Mucosa of rectum (tissue), 2 donors: ENCODE measurements at regions not wholly inside any gene's neighbourhood (a gene's known extent, or its start where the extent isn't known, plus 50 kb on each side); places are given as distances from the start of the nearest gene placed in this dataset.

Experiments used
- H3K27ac ChIP-seq, 2 donors: one replicate each; pipeline ENCODE4 v1.7.0; 2013; ENCODE audit warnings: inconsistent platforms in 2 of 2, low read depth in 2 of 2, low read length in 2 of 2
- H3K27me3 ChIP-seq, 2 donors: one replicate each; pipeline ENCODE4 v1.7.0; 2013; ENCODE audit warnings: low read length in 2 of 2; ENCODE audit not compliant: control insufficient read depth in 2 of 2, insufficient read depth in 2 of 2
- H3K36me3 ChIP-seq, 2 donors: one replicate each; pipeline ENCODE4 v1.7.0; 2013; ENCODE audit warnings: low read length in 2 of 2; ENCODE audit not compliant: control insufficient read depth in 2 of 2, insufficient read depth in 2 of 2
- H3K4me1 ChIP-seq, 2 donors: one replicate each; pipeline ENCODE4 v1.7.0; 2013; ENCODE audit warnings: low read length in 2 of 2, mild to moderate bottlenecking in 1 of 2; ENCODE audit not compliant: control insufficient read depth in 2 of 2, insufficient read depth in 2 of 2
- H3K4me3 ChIP-seq, 2 donors: one replicate each; pipeline ENCODE4 v1.7.0; 2013; ENCODE audit warnings: low read length in 2 of 2
- H3K9ac ChIP-seq, 2 donors: one replicate each; pipeline ENCODE4 v1.7.0; 2013; ENCODE audit warnings: low read length in 2 of 2, low read depth in 1 of 2, mild to moderate bottlenecking in 1 of 2
- H3K9me3 ChIP-seq, 2 donors: one replicate each; pipeline ENCODE4 v1.7.0; 2013; ENCODE audit warnings: low read length in 2 of 2; ENCODE audit not compliant: control insufficient read depth in 2 of 2
- donor health status: healthy.
- donor health status: Normal muscosa, but diverticular disease.

- no peaks in the 10 kb centered on the region for H3K4me1 ChIP-seq
- H3K9me3 ChIP-seq, result no peaks in the 10 kb centered on the region
- no peak overlapping the region for H3K27ac ChIP-seq
- no peaks in the 10 kb centered on the region for H3K27me3 ChIP-seq
- H3K36me3 ChIP-seq, result no peaks in the 10 kb centered on the region
- no peak overlapping the region for H3K4me3 ChIP-seq
- no peak overlapping the region for H3K9ac ChIP-seq
Measured at GRCh38 chr18:34643989-34644388, 66.1 kb upstream of the DTNA start.

- Histone ChIP-seq H3K9ac (no peak overlapping the region), H3K27ac (no peak overlapping the region), H3K9me3 (no peaks in the 10 kb centered on the region), H3K4me1 (no peaks in the 10 kb centered on the region), H3K36me3 (no peaks in the 10 kb centered on the region), H3K27me3 (no peaks in the 10 kb centered on the region), H3K4me3 (no peak overlapping the region)
Measured at GRCh38 chr18:34647251-34647650, 62.8 kb upstream of the DTNA start.

- no peaks in the 10 kb centered on the region for H3K9me3 ChIP-seq
- H3K27me3 ChIP-seq, result no peaks in the 10 kb centered on the region
- H3K36me3 ChIP-seq, result no peaks in the 10 kb centered on the region
- H3K9ac ChIP-seq, result no peak overlapping the region
- no peaks in the 10 kb centered on the region for H3K4me1 ChIP-seq
- H3K4me3 ChIP-seq, result no peak overlapping the region
- no peak overlapping the region for H3K27ac ChIP-seq
Measured at GRCh38 chr18:34648269-34648985, 61.7 kb upstream of the DTNA start.

GRCh38 chr18:34649080-34649479, 61.0 kb upstream of the DTNA start:
- no peaks in the 10 kb centered on the region for H3K4me1 ChIP-seq
- H3K27ac ChIP-seq, result no peak overlapping the region
- no peaks in the 10 kb centered on the region for H3K36me3 ChIP-seq
- no peaks in the 10 kb centered on the region for H3K27me3 ChIP-seq
- no peak overlapping the region for H3K9ac ChIP-seq
- H3K4me3 ChIP-seq, result no peak overlapping the region
- no peaks in the 10 kb centered on the region for H3K9me3 ChIP-seq

- Histone ChIP-seq H3K27ac (no peak overlapping the region), H3K4me1 (no peaks in the 10 kb centered on the region), H3K9ac (no peak overlapping the region), H3K4me3 (no peak overlapping the region), H3K36me3 (no peaks in the 10 kb centered on the region), H3K9me3 (no peaks in the 10 kb centered on the region), H3K27me3 (no peaks in the 10 kb centered on the region)
Measured at GRCh38 chr18:34650121-34650545, 60.0 kb upstream of the DTNA start.

- no peaks in the 10 kb centered on the region for H3K36me3 ChIP-seq
- H3K27ac ChIP-seq, result no peak overlapping the region
- H3K9ac ChIP-seq, result no peak overlapping the region
- no peak overlapping the region for H3K4me3 ChIP-seq
- H3K9me3 ChIP-seq, result no peaks in the 10 kb centered on the region
- no peaks in the 10 kb centered on the region for H3K27me3 ChIP-seq
- no peaks in the 10 kb centered on the region for H3K4me1 ChIP-seq
Measured at GRCh38 chr18:34651586-34652369, 58.3 kb upstream of the DTNA start.

GRCh38 chr18:34655131-34655530, 55.0 kb upstream of the DTNA start:
- Histone ChIP-seq H3K4me3 (no peak overlapping the region), H3K9ac (no peak overlapping the region), H3K4me1 (peaks cover 0 to 3% of the 10 kb centered on the region in 2 donors), H3K9me3 (no peaks in the 10 kb centered on the region), H3K36me3 (no peaks in the 10 kb centered on the region), H3K27ac (no peak overlapping the region), H3K27me3 (no peaks in the 10 kb centered on the region)

GRCh38 chr18:34657860-34658500, 52.1 kb upstream of the DTNA start:
- H3K27me3 ChIP-seq, result no peaks in the 10 kb centered on the region
- H3K4me3 ChIP-seq, result no peak overlapping the region
- no peaks in the 10 kb centered on the region for H3K9me3 ChIP-seq
- peaks cover 0 to 3% of the 10 kb centered on the region in 2 donors for H3K4me1 ChIP-seq
- no peak overlapping the region for H3K27ac ChIP-seq
- no peak overlapping the region for H3K9ac ChIP-seq
- H3K36me3 ChIP-seq, result no peaks in the 10 kb centered on the region

GRCh38 chr18:34659579-34660517, 50.2 kb upstream of the DTNA start:
- H3K9me3 ChIP-seq, result no peaks in the 10 kb centered on the region
- H3K9ac ChIP-seq, result peak overlapping the region in 1 of 2 donors; percentile 20
- H3K27ac ChIP-seq, result peak overlapping the region in 1 of 2 donors; percentile 21
- H3K36me3 ChIP-seq, result no peaks in the 10 kb centered on the region
- no peak overlapping the region for H3K4me3 ChIP-seq
- no peaks in the 10 kb centered on the region for H3K27me3 ChIP-seq
- peaks cover 0 to 3% of the 10 kb centered on the region in 2 donors for H3K4me1 ChIP-seq
